ENCODE measurements at regions not wholly inside any gene's neighbourhood (a gene's known extent, or its start where the extent isn't known, plus 50 kb on each side); places are given as distances from the start of the nearest gene placed in this dataset.

- no peak overlapping the region for H2AFZ ChIP-seq (ENCODE audit: low read length)
Measured at GRCh38 chr6:11639376-11640235, 102.1 kb downstream of the TMEM170B start.

More at GRCh38 chr6:11639376-11640235, 102.1 kb downstream of the TMEM170B start:
- Mint-ChIP-seq H3K36me3 (ENCODE audit: insufficient read depth in 1 of 3, low read depth in 3 of 3) (peaks cover 4 to 10% (median 7%) of the 10 kb centered on the region in 3 experiments; a peak in 5 of 7 replicates), H3K27me3 (ENCODE audit: low read depth) (no peaks in the 10 kb centered on the region), H3K9me3 (peaks cover 8 to 11% of the 10 kb centered on the region in 2 experiments; a peak in 4 of 5 replicates), H3K4me3 (no peak overlapping the region), H3K4me1 (no peaks in the 10 kb centered on the region), H3K27ac (no peak overlapping the region)
- no peak overlapping the region for H3K18ac ChIP-seq (ENCODE audit: insufficient read length, low read depth, low read length)
- no peak overlapping the region for H3K23ac ChIP-seq (ENCODE audit: insufficient read length, low read depth, low read length)
- H4K20me1 ChIP-seq (ENCODE audit: control insufficient read depth, insufficient read depth, insufficient read length) = no peaks in the 10 kb centered on the region
- H3K27ac ChIP-seq (ENCODE audit: insufficient read length, low read depth, low read length) = no peak overlapping the region
- no peak overlapping the region for H2BK5ac ChIP-seq (ENCODE audit: insufficient read length, low read length)
- no peak overlapping the region for H2AK5ac ChIP-seq (ENCODE audit: insufficient read length, low read length)
- no peak overlapping the region for H4K8ac ChIP-seq (replicated peaks; ENCODE audit: insufficient read length, low read depth, low read length)
- no peaks in the 10 kb centered on the region for H3K23me2 ChIP-seq (ENCODE audit: insufficient read length, low read depth, low read length, poor library complexity, severe bottlenecking)
- H3K9me3 ChIP-seq (ENCODE audit: control insufficient read depth, low read depth, low read length) = no peaks in the 10 kb centered on the region
- H2BK12ac ChIP-seq (ENCODE audit: insufficient read length, low read depth, low read length) = no peak overlapping the region
- H3K27me3 ChIP-seq (ENCODE audit: insufficient read depth, low read length) = no peaks in the 10 kb centered on the region
- H3T11ph ChIP-seq (ENCODE audit: low read length) = no peak overlapping the region
- H3K4me2 ChIP-seq (ENCODE audit: insufficient read depth, insufficient read length, low read length) = no peak overlapping the region
- H3K56ac ChIP-seq (ENCODE audit: insufficient read length, low read depth, low read length) = no peak overlapping the region
- WGBS (ENCODE audit: extremely low coverage, insufficient read length, low lambda C conversion rate) = no CpG with 5 or more reads among the region's 5 CpGs
- no peak overlapping the region for H4K91ac ChIP-seq (ENCODE audit: insufficient read length, low read depth, low read length)
- DNase-seq = no peak
- H2BK15ac ChIP-seq (ENCODE audit: low read depth, low read length) = no peak overlapping the region
- H2BK120ac ChIP-seq (ENCODE audit: low read depth, low read length, poor library complexity, severe bottlenecking) = no peak overlapping the region
- H3K79me2 ChIP-seq (ENCODE audit: insufficient read depth, low read length) = no peaks in the 10 kb centered on the region
- no peaks in the 10 kb centered on the region for H3K79me1 ChIP-seq (ENCODE audit: insufficient read depth, low read depth, low read length, poor library complexity, severe bottlenecking)
- H3K9ac ChIP-seq (ENCODE audit: extremely low read depth, insufficient read length, low read length) = no peak overlapping the region
- no peak for TF ChIP-seq CTCF (conservative IDR thresholded peaks at IDR 0.05)
- H3K14ac ChIP-seq (ENCODE audit: insufficient read depth, low read length) = no peak overlapping the region
- no peak overlapping the region for H2BK20ac ChIP-seq (ENCODE audit: low read depth, low read length, poor library complexity, severe bottlenecking)
- H4K5ac ChIP-seq (ENCODE audit: insufficient read length, low read depth, low read length) = no peak overlapping the region
- H3K4ac ChIP-seq (ENCODE audit: low read depth, low read length) = no peak overlapping the region
- H3K4me1 ChIP-seq (ENCODE audit: insufficient read depth, low read length) = no peaks in the 10 kb centered on the region
